ENCODE measurements at regions not wholly inside any gene's neighbourhood (a gene's known extent, or its start where the extent isn't known, plus 50 kb on each side); places are given as distances from the start of the nearest gene placed in this dataset.

- no peak for DNase-seq (ENCODE audit: extremely low spot score)
- ChIA-PET CTCF (interaction anchor here (2.7 kb wide), 1 partner anchor 222 kb away, joined by 17 read pairs; no protein-coding TSS in a partner anchor), POLR2A (no interaction called here)
- TF ChIP-seq CTCF (IDR thresholded peaks at IDR 0.05; ENCODE audit: control extremely low read depth, extremely low read depth, low read depth, missing control alignments) = no peak
Measured at GRCh38 chr21:28523367-28523766, 469.3 kb downstream of the LTN1 start.

- ChIA-PET CTCF (interaction anchor here (2.7 kb wide), 1 partner anchor 223 kb away, joined by 17 read pairs; no protein-coding TSS in a partner anchor), POLR2A (no interaction called here)
- TF ChIP-seq CTCF (IDR thresholded peaks at IDR 0.05; ENCODE audit: control extremely low read depth, extremely low read depth, low read depth, missing control alignments) = peak; percentile 34
- DNase-seq (ENCODE audit: extremely low spot score) = no peak
Measured at GRCh38 chr21:28522014-28522799, 470.5 kb downstream of the LTN1 start.

GRCh38 chr21:28518630-28519029, 474.0 kb downstream of the LTN1 start:
- no peak for DNase-seq (ENCODE audit: extremely low spot score)
- CTCF ChIA-PET = interaction anchor here (0.7 to 6.7 kb wide), 4 partner anchors 8 to 227 kb away, joined by 4 to 88 read pairs (median 4); no protein-coding TSS in a partner anchor
- POLR2A ChIA-PET = no interaction called here
- no peak for TF ChIP-seq CTCF (IDR thresholded peaks at IDR 0.05; ENCODE audit: control extremely low read depth, extremely low read depth, low read depth, missing control alignments)

- ChIA-PET POLR2A (no interaction called here), CTCF (interaction anchor here (0.6 to 6.7 kb wide), 17 partner anchors 9 to 422 kb away, joined by 3 to 88 read pairs (median 4); no protein-coding TSS in a partner anchor)
- peak; percentile 76 for TF ChIP-seq CTCF (IDR thresholded peaks at IDR 0.05; ENCODE audit: control extremely low read depth, extremely low read depth, low read depth, missing control alignments)
- peak; percentile 56 for DNase-seq (ENCODE audit: extremely low spot score)
Measured at GRCh38 chr21:28516991-28517592, 475.6 kb downstream of the LTN1 start.

- TF ChIP-seq CTCF (IDR thresholded peaks at IDR 0.05; ENCODE audit: control extremely low read depth, extremely low read depth, low read depth, missing control alignments) = no peak
- ChIA-PET CTCF (interaction anchor here (0.7 to 6.7 kb wide), 8 partner anchors 8 to 229 kb away, joined by 3 to 88 read pairs (median 8); no protein-coding TSS in a partner anchor), POLR2A (no interaction called here)
- no peak for DNase-seq (ENCODE audit: extremely low spot score)
Measured at GRCh38 chr21:28516021-28516420, 476.7 kb downstream of the LTN1 start.

- ChIA-PET POLR2A (no interaction called here), CTCF (interaction anchor here (6.7 kb wide), 1 partner anchor 232 kb away, joined by 88 read pairs; no protein-coding TSS in a partner anchor)
- TF ChIP-seq CTCF (IDR thresholded peaks at IDR 0.05; ENCODE audit: control extremely low read depth, extremely low read depth, low read depth, missing control alignments) = no peak
- no peak for DNase-seq (ENCODE audit: extremely low spot score)
Measured at GRCh38 chr21:28513428-28513827, 479.2 kb downstream of the LTN1 start.
